ENCODE measurements at regions not wholly inside any gene's neighbourhood (a gene's known extent, or its start where the extent isn't known, plus 50 kb on each side); places are given as distances from the start of the nearest gene placed in this dataset.

- DNase-seq (ENCODE audit: low read depth in 1 of 2, low spot score in 1 of 2) (no peak), FAIRE-seq (no peak)
- CTCF ChIA-PET, result no interaction called here
Measured at GRCh38 chr11:25536289-25536688, 795.6 kb upstream of the ANO3 start.

GRCh38 chr11:25537393-25537792 is 794.5 kb upstream of the ANO3 start:
- Histone ChIP-seq H3K27ac (no peak overlapping the region), H3K9me3 (no peaks in the 10 kb centered on the region), H3K4me3 (no peak overlapping the region), H3K4me2 (no peak overlapping the region), H3K4me1 (no peaks in the 10 kb centered on the region)
- FAIRE-seq (no peak), ATAC-seq (no peak), DNase-seq (ENCODE audit: low read depth in 1 of 2, low spot score in 1 of 2) (no peak)
- POLR2A ChIA-PET, result no interaction called here
- TF ChIP-seq ATOH8 (CRISPR knock-in tag; IDR thresholded peaks at IDR 0.05; ENCODE audit: low read depth), result no peak
- TF ChIP-seq CBX8 (IDR thresholded peaks at IDR 0.05), result no peak
- no peak for TF ChIP-seq E2F6 (IDR thresholded peaks at IDR 0.05; ENCODE audit: borderline replicate concordance, low read depth)
- TF ChIP-seq FOSL2 (IDR thresholded peaks at IDR 0.05), result no peak
- TF ChIP-seq FOSL2 (CRISPR knock-in tag; IDR thresholded peaks at IDR 0.05), result no peak
- no peak for TF ChIP-seq BHLHE40 (IDR thresholded peaks at IDR 0.05; ENCODE audit: low read depth, low read length)
- TF ChIP-seq CTCF (IDR thresholded peaks at IDR 0.05), result no peak
- no peak for TF ChIP-seq USF2 (IDR thresholded peaks at IDR 0.05)
- no peak for TF ChIP-seq POLR2A (IDR thresholded peaks at IDR 0.05; ENCODE audit: low read length)
- no peak for TF ChIP-seq MAZ (IDR thresholded peaks at IDR 0.05; ENCODE audit: borderline replicate concordance, low read depth, low read length)
- TF ChIP-seq ESRRA (IDR thresholded peaks at IDR 0.05; ENCODE audit: borderline replicate concordance, low read length), result no peak
- TF ChIP-seq ZFP36 (IDR thresholded peaks at IDR 0.05; ENCODE audit: borderline replicate concordance, partially characterized antibody), result no peak
- no peak for TF ChIP-seq MAFK (IDR thresholded peaks at IDR 0.05; ENCODE audit: partially characterized antibody)
- TF ChIP-seq GATA3 (IDR thresholded peaks at IDR 0.05; ENCODE audit: borderline replicate concordance), result no peak
- no peak for TF ChIP-seq NPAS2 (CRISPR knock-in tag; IDR thresholded peaks at IDR 0.05; ENCODE audit: borderline replicate concordance)
- no peak for TF ChIP-seq HMGXB4 (CRISPR knock-in tag; IDR thresholded peaks at IDR 0.05; ENCODE audit: borderline replicate concordance)
- no peak for TF ChIP-seq EHMT2 (IDR thresholded peaks at IDR 0.05; ENCODE audit: low read depth)
- no peak for TF ChIP-seq EP300 (IDR thresholded peaks at IDR 0.05)
- TF ChIP-seq EHF (CRISPR knock-in tag; IDR thresholded peaks at IDR 0.05), result no peak
- no peak for TF ChIP-seq CEBPB (IDR thresholded peaks at IDR 0.05)
- no peak for TF ChIP-seq RARB (CRISPR knock-in tag; IDR thresholded peaks at IDR 0.05)
- CTCF ChIA-PET, result no interaction called here
- 19% methylated on average over 1 of the region's 1 CpG for WGBS (ENCODE audit: missing lambda C conversion rate)

More at GRCh38 chr11:25536289-25536688, 795.6 kb upstream of the ANO3 start:
- no peak overlapping the region for H3K4me2 ChIP-seq
- no peak for ATAC-seq
- TF ChIP-seq HEYL (CRISPR knock-in tag; IDR thresholded peaks at IDR 0.05) (no peak), NPAS2 (CRISPR knock-in tag; IDR thresholded peaks at IDR 0.05; ENCODE audit: borderline replicate concordance) (no peak), FOSL2 (IDR thresholded peaks at IDR 0.05) (no peak), FOSL2 (CRISPR knock-in tag; IDR thresholded peaks at IDR 0.05) (no peak), HOXB13 (CRISPR knock-in tag; IDR thresholded peaks at IDR 0.05; ENCODE audit: low read depth) (no peak), ZNF302 (CRISPR knock-in tag; IDR thresholded peaks at IDR 0.05) (no peak), RFX5 (IDR thresholded peaks at IDR 0.05) (no peak), ZFP36 (IDR thresholded peaks at IDR 0.05; ENCODE audit: borderline replicate concordance, partially characterized antibody) (no peak), ELK1 (IDR thresholded peaks at IDR 0.05; ENCODE audit: low read depth, low read length) (no peak), POLR2A (IDR thresholded peaks at IDR 0.05; ENCODE audit: low read length) (no peak), RARB (CRISPR knock-in tag; IDR thresholded peaks at IDR 0.05) (no peak), HOXB5 (CRISPR knock-in tag; IDR thresholded peaks at IDR 0.05) (no peak), SMC3 (IDR thresholded peaks at IDR 0.05) (no peak), E2F6 (IDR thresholded peaks at IDR 0.05; ENCODE audit: borderline replicate concordance, low read depth) (no peak), CHD2 (IDR thresholded peaks at IDR 0.05; ENCODE audit: low read length, partially characterized antibody) (no peak), CEBPB (IDR thresholded peaks at IDR 0.05) (no peak), BHLHE40 (IDR thresholded peaks at IDR 0.05; ENCODE audit: low read depth, low read length) (no peak), RNF2 (IDR thresholded peaks at IDR 0.05; ENCODE audit: borderline replicate concordance, low read depth) (no peak)
- H3K4me3 ChIP-seq, result no peak overlapping the region
- no peaks in the 10 kb centered on the region for H3K9me3 ChIP-seq
- no peak overlapping the region for H3K27ac ChIP-seq
- POLR2A ChIA-PET, result no interaction called here
- WGBS (ENCODE audit: missing lambda C conversion rate), result 2% methylated on average over 3 of the region's 3 CpGs
- no peaks in the 10 kb centered on the region for H3K4me1 ChIP-seq

Data from A549 (cell line).